GM12878 (cell line): ENCODE measurements at regions not wholly inside any gene's neighbourhood (a gene's known extent, or its start where the extent isn't known, plus 50 kb on each side); places are given as distances from the start of the nearest gene placed in this dataset.

Experiments used
- ATAC-seq: fragments of 200-7000 bp; cut with Tn5 transposase; 3 replicates; pipeline ENCODE4 v1.9.1; 2020; ENCODE audit warnings: mild to moderate bottlenecking, moderate library complexity
- BruUV-seq: library from RNA; stranded (reverse); fragments of 400-500 nt; replicated peaks from 2 replicates; lab custom pipeline; 2021; lab: Mats Ljungman, UMichigan
- CTCF ChIA-PET: fragments of 300-600 bp; sonication (Branson Sonifier 250); formaldehyde crosslinking; extraction: SDS; loops from one replicate; lab custom pipeline; 2021; ENCODE audit warnings: inconsistent platforms; lab: Yijun Ruan, JAX
- POLR2A ChIA-PET: fragments of 350-600 bp; formaldehyde crosslinking; extraction: SDS; loops from one replicate; lab custom pipeline; 2021; ENCODE audit warnings: inconsistent platforms; lab: Charles Lee
- RAD21 ChIA-PET: fragments of 300-600 bp; sonication (Branson Sonifier 250); formaldehyde crosslinking; loops from one replicate; lab custom pipeline; 2023; ENCODE audit warnings: antibody characterized with exemption; ENCODE audit not compliant: unreplicated experiment; lab: Charles Lee
- SMC1A ChIA-PET: fragments of 300-600 bp; sonication (Branson Sonifier 250); formaldehyde crosslinking; loops from one replicate; lab custom pipeline; 2023; ENCODE audit not compliant: unreplicated experiment, uncharacterized antibody; lab: Charles Lee
- DNase-seq: peaks from one replicate; pipeline ENCODE4 v3.0.0-alpha.2; 2011; ENCODE audit warnings: low read depth, low spot score
- FAIRE-seq: peaks from 3 replicates; lab custom pipeline; 2011; peaks lifted over from hg19 to GRCh38; lab: Jason Lieb, UNC
- H2AFZ ChIP-seq: 2 replicates; pipeline ENCODE4 v1.6.0; 2011; ENCODE audit warnings: low read depth, low read length, control low read depth; ENCODE audit not compliant: control insufficient read depth
- H3K27ac ChIP-seq: 2 replicates; pipeline ENCODE4 v1.5.1; 2011; ENCODE audit warnings: control low read depth; ENCODE audit not compliant: control insufficient read depth, insufficient read depth
- H3K27me3 ChIP-seq, 2 experiments: replicated peaks in 1 of 2; 2 replicates each; pipeline versions ENCODE4 v1.6.0 to v1.6.1; 2011; ENCODE audit warnings: low read length in 1 of 2; ENCODE audit not compliant: control insufficient read depth in 2 of 2, insufficient read depth in 2 of 2
- H3K36me3 ChIP-seq, 2 experiments: 2 replicates each; pipeline ENCODE4 v1.5.1; 2011; ENCODE audit warnings: low read length in 1 of 2; ENCODE audit not compliant: control insufficient read depth in 2 of 2, insufficient read depth in 2 of 2
- H3K4me1 ChIP-seq: 2 replicates; pipeline ENCODE4 v1.6.1; 2011; ENCODE audit warnings: mild to moderate bottlenecking, low read length, moderate library complexity, mixed read lengths; ENCODE audit not compliant: control insufficient read depth, insufficient read depth
- H3K4me2 ChIP-seq: 2 replicates; pipeline ENCODE4 v1.6.0; 2011; ENCODE audit warnings: control low read depth; ENCODE audit not compliant: control insufficient read depth, insufficient read depth
- H3K4me3 ChIP-seq: fragments of 200-600 bp; sonication (generic); 2 replicates; pipeline ENCODE4 v1.5.1; 2016
- H3K79me2 ChIP-seq: 2 replicates; pipeline ENCODE4 v1.6.0; 2011; ENCODE audit warnings: low read length; ENCODE audit not compliant: control insufficient read depth, insufficient read depth
- H3K9ac ChIP-seq: 2 replicates; pipeline ENCODE4 v1.8.0; 2011; ENCODE audit warnings: low read length, control low read depth, mixed read lengths; ENCODE audit not compliant: control insufficient read depth, insufficient read depth
- H3K9me3 ChIP-seq: replicated peaks from 3 replicates; pipeline ENCODE4 v1.5.1; 2011; ENCODE audit warnings: mild to moderate bottlenecking, low read length; ENCODE audit not compliant: control insufficient read depth, insufficient read depth
- H4K20me1 ChIP-seq: 2 replicates; pipeline ENCODE4 v1.6.0; 2011; ENCODE audit not compliant: control insufficient read depth, insufficient read depth
- CEBPB ChIP-seq, 2 experiments: fragments of 150-350 bp in 1 of 2; IDR thresholded peaks; 2 replicates each; pipeline ENCODE4 v1.6.1; 2012 to 2014; ENCODE audit warnings: low read depth in 2 of 2, low read length in 2 of 2, borderline replicate concordance in 1 of 2, inconsistent platforms in 1 of 2
- MYB ChIP-seq: fragments of 150-350 bp; IDR thresholded peaks from 2 replicates; pipeline ENCODE4 v1.6.1; 2014; ENCODE audit warnings: mild to moderate bottlenecking, low read depth, low read length, borderline replicate concordance
- TARDBP ChIP-seq: IDR thresholded peaks from 2 replicates; pipeline ENCODE4 v1.6.1; 2016; ENCODE audit warnings: borderline replicate concordance
- ZNF24 ChIP-seq: fragments of 450-650 bp; IDR thresholded peaks from 2 replicates; pipeline ENCODE4 v1.6.1; 2017; ENCODE audit warnings: antibody characterized with exemption, mild to moderate bottlenecking
- WGBS: methylation state at CpG from one replicate; pipeline ENCODE4 v1.1.6; 2016; ENCODE audit warnings: low lambda C conversion rate; ENCODE audit not compliant: insufficient replicate concordance, insufficient coverage; ENCODE audit errors: missing lambda C conversion rate; 5-methylcytosine and 5-hydroxymethylcytosine counted together
- in situ Hi-C: fragments of 300-500 bp; cut with MboI; formaldehyde crosslinking; loops from 9 replicates; pipeline ENCODE4 v1.14.3; 2018; ENCODE audit warnings: mixed read lengths
- intact Hi-C: fragments of 100-400 bp; cut with micrococcal nuclease; formaldehyde crosslinking; loops from one replicate; pipeline ENCODE4 v1.14.2; 2022; ENCODE audit not compliant: unreplicated experiment
- TF ChIP-seq, protein P1 (sequence below): fragments of 450-650 bp; IDR thresholded peaks from 2 replicates; pipeline ENCODE4 v1.6.1; 2016; ENCODE audit warnings: mild to moderate bottlenecking
- TF ChIP-seq, protein P2 (sequence below): IDR thresholded peaks from 2 replicates; pipeline ENCODE4 v1.6.1; 2012; ENCODE audit warnings: low read depth, low read length, improper control_type of control experiment

DNA sequence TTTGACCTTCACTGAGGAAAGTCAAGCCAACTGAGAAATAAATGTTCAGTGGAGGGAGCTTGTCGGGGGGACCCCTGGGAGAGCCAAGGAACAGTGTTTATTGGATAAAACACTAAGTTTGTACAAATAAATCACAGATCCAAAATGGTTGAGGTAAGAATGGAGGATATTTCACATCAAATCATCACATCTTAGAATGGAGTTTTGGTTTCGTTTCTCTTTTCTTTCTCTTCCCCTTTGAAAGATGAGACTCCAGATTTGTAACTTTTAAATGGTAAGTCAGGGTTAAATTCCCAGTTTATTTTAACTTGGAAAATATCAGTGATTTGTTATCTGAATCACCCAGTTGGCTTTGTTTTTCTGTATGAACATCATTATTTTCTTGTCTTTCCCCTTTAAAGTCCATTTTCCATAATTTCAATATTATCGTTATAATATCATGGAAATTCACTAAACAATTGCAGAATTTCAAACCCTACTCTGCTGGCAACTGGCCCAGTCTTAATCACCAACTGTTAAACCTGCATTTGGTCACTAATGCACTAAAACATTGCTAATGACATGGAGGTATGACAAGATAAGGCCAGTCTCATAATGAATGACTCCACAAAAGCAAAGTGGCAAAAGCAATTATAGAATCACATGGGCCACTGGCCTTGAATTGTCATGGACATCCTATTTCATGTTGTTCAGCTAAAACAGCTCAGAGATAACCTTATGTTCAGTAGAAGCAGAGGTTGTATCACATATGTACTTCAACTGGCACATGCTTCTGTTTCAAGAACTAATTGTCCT lies 295.1 kb downstream of the SHOX2 start:
- Histone ChIP-seq H3K4me2 (no peak overlapping the region), H3K4me3 (no peak overlapping the region), H4K20me1 (no peaks in the 10 kb centered on the region), H3K36me3 (no peaks in the 10 kb centered on the region), H3K4me1 (no peaks in the 10 kb centered on the region), H3K27ac (no peak overlapping the region), H2AFZ (no peak overlapping the region; the same call in 1 of the 2 replicates), H3K79me2 (no peaks in the 10 kb centered on the region), H3K9me3 (no peaks in the 10 kb centered on the region), H3K9ac (no peak overlapping the region), H3K27me3 (no peaks in the 10 kb centered on the region)
- in situ Hi-C loops (no loop called here), intact Hi-C loops (no loop called here)
- no peak for TF ChIP-seq ZNF24
- TF ChIP-seq, protein P1, sequence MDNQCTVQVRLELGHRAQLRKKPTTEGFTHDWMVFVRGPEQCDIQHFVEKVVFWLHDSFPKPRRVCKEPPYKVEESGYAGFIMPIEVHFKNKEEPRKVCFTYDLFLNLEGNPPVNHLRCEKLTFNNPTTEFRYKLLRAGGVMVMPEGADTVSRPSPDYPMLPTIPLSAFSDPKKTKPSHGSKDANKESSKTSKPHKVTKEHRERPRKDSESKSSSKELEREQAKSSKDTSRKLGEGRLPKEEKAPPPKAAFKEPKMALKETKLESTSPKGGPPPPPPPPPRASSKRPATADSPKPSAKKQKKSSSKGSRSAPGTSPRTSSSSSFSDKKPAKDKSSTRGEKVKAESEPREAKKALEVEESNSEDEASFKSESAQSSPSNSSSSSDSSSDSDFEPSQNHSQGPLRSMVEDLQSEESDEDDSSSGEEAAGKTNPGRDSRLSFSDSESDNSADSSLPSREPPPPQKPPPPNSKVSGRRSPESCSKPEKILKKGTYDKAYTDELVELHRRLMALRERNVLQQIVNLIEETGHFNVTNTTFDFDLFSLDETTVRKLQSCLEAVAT, result no peak
- no peak for TF ChIP-seq MYB
- no peak for TF ChIP-seq TARDBP
- TF ChIP-seq, protein P2, sequence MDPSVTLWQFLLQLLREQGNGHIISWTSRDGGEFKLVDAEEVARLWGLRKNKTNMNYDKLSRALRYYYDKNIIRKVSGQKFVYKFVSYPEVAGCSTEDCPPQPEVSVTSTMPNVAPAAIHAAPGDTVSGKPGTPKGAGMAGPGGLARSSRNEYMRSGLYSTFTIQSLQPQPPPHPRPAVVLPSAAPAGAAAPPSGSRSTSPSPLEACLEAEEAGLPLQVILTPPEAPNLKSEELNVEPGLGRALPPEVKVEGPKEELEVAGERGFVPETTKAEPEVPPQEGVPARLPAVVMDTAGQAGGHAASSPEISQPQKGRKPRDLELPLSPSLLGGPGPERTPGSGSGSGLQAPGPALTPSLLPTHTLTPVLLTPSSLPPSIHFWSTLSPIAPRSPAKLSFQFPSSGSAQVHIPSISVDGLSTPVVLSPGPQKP, result no peak
- TF ChIP-seq CEBPB (IDR thresholded peaks at IDR 0.05; ENCODE audit: borderline replicate concordance in 1 of 2, low read depth in 2 of 2, low read length in 2 of 2), result no peak
- DNase-seq, result no peak
- ChIA-PET POLR2A (no interaction called here), SMC1A (no interaction called here), RAD21 (no interaction called here), CTCF (no interaction called here)
- WGBS, result 50% methylated on average over 3 of the region's 3 CpGs
- BruUV-seq, result no TSS peak
- peak; percentile 44; the same call in 1 of the 3 replicates for ATAC-seq
- FAIRE-seq, result peak; percentile 41
